H1 (cell line): ENCODE measurements at regions not wholly inside any gene's neighbourhood (a gene's known extent, or its start where the extent isn't known, plus 50 kb on each side); places are given as distances from the start of the nearest gene placed in this dataset.

Experiments
- CTCF ChIA-PET: fragments of 300-600 bp; sonication (Branson Sonifier 250); formaldehyde crosslinking; loops from one replicate; lab custom pipeline; 2021; ENCODE audit not compliant: partially characterized antibody; lab: Charles Lee
- POLR2A ChIA-PET: fragments of 300-600 bp; sonication (Branson Sonifier 250); formaldehyde crosslinking; loops from one replicate; lab custom pipeline; 2021; ENCODE audit warnings: inconsistent platforms; ENCODE audit not compliant: partially characterized antibody; lab: Charles Lee
- DNase-seq, 2 experiments: peaks; one replicate each; pipeline versions ENCODE4 v3.0.0 to v3.0.0-alpha.2; 2010 to 2022; ENCODE audit warnings: low spot score in 2 of 2, low read depth in 1 of 2, mixed read lengths in 1 of 2
- FAIRE-seq: peaks from 2 replicates; lab custom pipeline; 2011; peaks lifted over from hg19 to GRCh38; lab: Jason Lieb, UNC
- H2AFZ ChIP-seq: 2 replicates; pipeline ENCODE4 v1.8.1; 2012; ENCODE audit warnings: low read length, inconsistent platforms
- H2AK5ac ChIP-seq: 2 replicates; pipeline ENCODE4 v1.6.1; 2013; ENCODE audit warnings: low read depth, low read length
- H2BK120ac ChIP-seq: replicated peaks from 2 replicates; pipeline ENCODE3; 2013; ENCODE audit warnings: low read depth, low read length, inconsistent platforms
- H2BK12ac ChIP-seq: 2 replicates; pipeline ENCODE4 v1.6.1; 2013; ENCODE audit warnings: low read depth, low read length
- H2BK15ac ChIP-seq: 2 replicates; pipeline ENCODE4 v1.6.1; 2013; ENCODE audit warnings: low read length
- H2BK20ac ChIP-seq: 2 replicates; pipeline ENCODE4 v1.6.1; 2013; ENCODE audit warnings: low read length
- H2BK5ac ChIP-seq: 2 replicates; pipeline ENCODE4 v1.6.1; 2013; ENCODE audit warnings: low read depth, low read length
- H3K14ac ChIP-seq: 2 replicates; pipeline ENCODE4 v1.6.1; 2013; ENCODE audit warnings: inconsistent platforms; ENCODE audit not compliant: insufficient read length
- H3K18ac ChIP-seq: 2 replicates; pipeline ENCODE4 v1.6.1; 2013; ENCODE audit warnings: low read length; ENCODE audit errors: extremely low read depth
- H3K23ac ChIP-seq: 2 replicates; pipeline ENCODE4 v1.6.1; 2013; ENCODE audit warnings: inconsistent platforms; ENCODE audit not compliant: insufficient read length
- H3K23me2 ChIP-seq: 2 replicates; pipeline ENCODE4 v1.6.1; 2013; ENCODE audit warnings: low read depth, low read length
- H3K27ac ChIP-seq: 2 replicates; pipeline ENCODE4 v1.6.1; 2011; ENCODE audit warnings: low read depth, low read length, inconsistent platforms
- H3K27me3 ChIP-seq, 4 experiments: replicated peaks in 1 of 4; 1 replicate in 1 of 4; 2 replicates in 3 of 4; pipeline versions ENCODE4 v1.6.1 to v1.8.1; 2011 to 2013; ENCODE audit warnings: low read length in 3 of 4, mild to moderate bottlenecking in 3 of 4, inconsistent platforms in 2 of 4, mixed read lengths in 2 of 4, moderate library complexity in 1 of 4; ENCODE audit not compliant: control insufficient read depth in 3 of 4, insufficient read depth in 3 of 4; ENCODE audit errors: extremely low read depth in 1 of 4
- H3K36me3 ChIP-seq, 4 experiments: 2 replicates each; pipeline versions ENCODE4 v1.6.1 to v1.8.1; 2011 to 2013; ENCODE audit warnings: mild to moderate bottlenecking in 4 of 4, low read length in 3 of 4, moderate library complexity in 2 of 4, control low read depth in 1 of 4, inconsistent platforms in 1 of 4; ENCODE audit not compliant: insufficient read depth in 4 of 4, control insufficient read depth in 2 of 4
- H3K4ac ChIP-seq: replicated peaks from 2 replicates; pipeline ENCODE3; 2013; ENCODE audit warnings: low read length, low read depth, mixed read lengths, inconsistent platforms; ENCODE audit not compliant: insufficient read length
- H3K4me1 ChIP-seq, 4 experiments: replicated peaks in 1 of 4; 1 replicate in 1 of 4; 2 replicates in 3 of 4; pipeline versions ENCODE4 v1.6.1 to v1.8.1; 2011 to 2013; ENCODE audit warnings: low read length in 3 of 4, inconsistent platforms in 2 of 4, mixed read lengths in 1 of 4; ENCODE audit not compliant: insufficient read depth in 4 of 4, control insufficient read depth in 3 of 4
- H3K4me2 ChIP-seq, 2 experiments: 2 replicates each; pipeline versions ENCODE4 v1.6.1 to v1.8.1; 2011 to 2013; ENCODE audit warnings: low read depth in 2 of 2, low read length in 2 of 2, control low read depth in 1 of 2, inconsistent platforms in 1 of 2, mild to moderate bottlenecking in 1 of 2; ENCODE audit not compliant: insufficient read depth in 1 of 2
- H3K4me3 ChIP-seq, 4 experiments: fragments of 200-600, 300-600 bp in 1 of 4; sonication (generic), shearing (Covaris generic), sonication (Bioruptor Twin) in 1 of 4; 2 replicates each; pipeline versions ENCODE4 v1.5.1 to v1.8.1; 2011 to 2016; ENCODE audit warnings: low read length in 4 of 4, low read depth in 3 of 4, control low read depth in 2 of 4, inconsistent platforms in 2 of 4, mild to moderate bottlenecking in 2 of 4, mixed read lengths in 1 of 4, moderate library complexity in 1 of 4; ENCODE audit not compliant: insufficient read depth in 2 of 4; ENCODE audit errors: extremely low read depth in 1 of 4
- H3K56ac ChIP-seq: replicated peaks from 2 replicates; pipeline ENCODE3; 2013; ENCODE audit warnings: low read depth, mild to moderate bottlenecking, mixed read lengths, low read length, inconsistent platforms; ENCODE audit not compliant: insufficient read length
- H3K79me1 ChIP-seq: 2 replicates; pipeline ENCODE4 v1.6.1; 2013; ENCODE audit warnings: low read depth, low read length, control low read depth
- H3K79me2 ChIP-seq, 2 experiments: 2 replicates each; pipeline versions ENCODE4 v1.6.1 to v1.8.1; 2012 to 2013; ENCODE audit warnings: low read length in 2 of 2, mild to moderate bottlenecking in 2 of 2, inconsistent platforms in 1 of 2; ENCODE audit not compliant: insufficient read depth in 2 of 2, control insufficient read depth in 1 of 2
- H3K9ac ChIP-seq, 4 experiments: replicated peaks in 1 of 4; 1 replicate in 1 of 4; 2 replicates in 3 of 4; pipeline versions ENCODE4 v1.6.1 to v1.8.1; 2011 to 2013; ENCODE audit warnings: low read depth in 3 of 4, low read length in 3 of 4, control low read depth in 2 of 4, mild to moderate bottlenecking in 2 of 4, moderate library complexity in 2 of 4, inconsistent platforms in 1 of 4; ENCODE audit errors: extremely low read depth in 1 of 4
- H3K9me3 ChIP-seq, 2 experiments: 2 replicates each; pipeline versions ENCODE4 v1.6.1 to v1.8.1; 2012 to 2013; ENCODE audit warnings: mild to moderate bottlenecking in 2 of 2, moderate library complexity in 2 of 2, control low read depth in 1 of 2, inconsistent platforms in 1 of 2, low read depth in 1 of 2, low read length in 1 of 2, mixed read lengths in 1 of 2; ENCODE audit not compliant: insufficient read depth in 2 of 2
- H4K20me1 ChIP-seq, 2 experiments: replicated peaks in 1 of 2; 2 replicates each; pipeline versions ENCODE3 to v1.8.1; 2011 to 2013; ENCODE audit warnings: inconsistent platforms in 2 of 2, low read length in 2 of 2, mild to moderate bottlenecking in 1 of 2; ENCODE audit not compliant: insufficient read depth in 2 of 2, control insufficient read depth in 1 of 2
- H4K5ac ChIP-seq: 2 replicates; pipeline ENCODE4 v1.6.1; 2013; ENCODE audit warnings: low read length, low read depth, mixed read lengths, inconsistent platforms; ENCODE audit not compliant: insufficient read length
- H4K8ac ChIP-seq: 2 replicates; pipeline ENCODE4 v1.8.0; 2013; ENCODE audit warnings: mild to moderate bottlenecking, moderate library complexity, low read length, inconsistent platforms; ENCODE audit not compliant: insufficient read depth; ENCODE audit errors: extremely low read depth
- H4K91ac ChIP-seq: replicated peaks from 2 replicates; pipeline ENCODE3; 2013; ENCODE audit warnings: low read length, mixed read lengths, inconsistent platforms; ENCODE audit not compliant: insufficient read length
- CHD1 ChIP-seq: IDR thresholded peaks from 2 replicates; pipeline ENCODE4 v1.6.1; 2012; ENCODE audit warnings: low read depth, low read length, improper control_type of control experiment
- CTBP2 ChIP-seq: IDR thresholded peaks from 2 replicates; pipeline ENCODE4 v1.7.0; 2011; ENCODE audit warnings: borderline replicate concordance, mild to moderate bottlenecking, moderate library complexity, mixed read lengths, low read length; ENCODE audit not compliant: insufficient read depth, insufficient read length
- EGR1 ChIP-seq: IDR thresholded peaks from 2 replicates; pipeline ENCODE4 v1.6.1; 2011; ENCODE audit warnings: low read depth, low read length, borderline replicate concordance
- EZH2 ChIP-seq: fragments of 200-600 bp; sonication (generic); IDR thresholded peaks from 2 replicates; pipeline ENCODE4 v1.7.1; 2012; ENCODE audit warnings: low read depth, mild to moderate bottlenecking, moderate library complexity, low read length, inconsistent platforms; ENCODE audit not compliant: severe bottlenecking
- KDM5A ChIP-seq: fragments of 200-600 bp; IDR thresholded peaks from 2 replicates; pipeline ENCODE4 v1.7.1; 2012; ENCODE audit warnings: mild to moderate bottlenecking, low read length, inconsistent platforms, mixed read lengths
- RNF2 ChIP-seq: fragments of 200-900, 300-1000 bp; sonication (generic); IDR thresholded peaks from 2 replicates; pipeline ENCODE4 v1.7.1; 2016; ENCODE audit warnings: borderline replicate concordance, low read depth, mild to moderate bottlenecking, antibody characterized with exemption, low read length; ENCODE audit not compliant: poor library complexity, severe bottlenecking; ENCODE audit errors: missing control alignments
- YY1 ChIP-seq: IDR thresholded peaks from 2 replicates; pipeline ENCODE4 v1.6.1; 2011; ENCODE audit warnings: low read depth, mild to moderate bottlenecking, low read length
- WGBS, 2 experiments: shearing (Covaris generic) in 1 of 2; methylation state at CpG; one replicate each; pipeline versions ENCODE4 v1.1.6 to v1.1.7; 2013 to 2015; ENCODE audit warnings: low lambda C conversion rate in 2 of 2, mixed read lengths in 2 of 2, inconsistent platforms in 1 of 2, low coverage in 1 of 2, missing lambda C conversion rate in 1 of 2; ENCODE audit not compliant: insufficient replicate concordance in 2 of 2, insufficient coverage in 1 of 2, insufficient read length in 1 of 2; ENCODE audit errors: extremely low coverage in 1 of 2, missing lambda C conversion rate in 1 of 2; 5-methylcytosine and 5-hydroxymethylcytosine counted together

DNA sequence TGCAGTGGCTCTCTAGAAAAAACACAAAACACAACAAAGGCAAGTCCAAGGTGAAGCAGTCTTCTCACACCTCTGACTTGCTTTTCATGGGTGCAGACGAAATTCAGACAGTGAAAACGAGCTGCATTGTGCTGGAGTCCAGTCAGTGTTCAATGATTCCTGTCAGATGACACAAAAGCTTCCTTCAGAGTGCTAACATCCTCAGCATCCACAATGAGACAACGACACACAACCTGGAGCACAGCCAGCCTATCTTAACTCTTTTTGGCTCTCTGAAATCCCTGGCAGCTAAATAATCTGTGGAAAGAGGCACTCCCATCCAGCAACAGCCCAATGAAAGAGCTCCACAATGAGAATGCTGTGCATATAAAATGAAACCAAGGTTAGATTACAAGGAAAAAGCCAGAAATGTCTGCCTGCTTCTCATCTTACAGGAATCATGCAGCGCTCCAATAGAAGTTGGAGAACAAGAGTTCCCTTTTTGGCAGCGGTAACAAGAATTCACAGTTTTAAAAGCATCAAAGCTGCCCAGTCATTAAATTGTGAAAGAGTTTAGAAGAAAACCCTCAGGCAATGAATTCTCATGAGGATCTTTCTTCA, 659.8 kb upstream of the TSPY4 start:
- Histone ChIP-seq H3K18ac (no peak overlapping the region), H2BK20ac (no peak overlapping the region), H3K9ac (no peak overlapping the region), H3K79me1 (no peaks in the 10 kb centered on the region), H3K4me1 (no peaks in the 10 kb centered on the region), H3K27ac (no peak overlapping the region), H3K36me3 (no peaks in the 10 kb centered on the region), H4K5ac (no peak overlapping the region), H4K8ac (no peak overlapping the region), H3K9me3 (peaks cover 20 to 85% of the 10 kb centered on the region in 2 experiments; a peak in 3 of 4 replicates), H3K14ac (no peak overlapping the region), H3K4ac (no peak overlapping the region), H3K56ac (no peak overlapping the region), H3K4me2 (no peak overlapping the region), H3K4me3 (no peak overlapping the region), H3K23me2 (no peaks in the 10 kb centered on the region), H4K20me1 (no peaks in the 10 kb centered on the region), H2BK12ac (no peak overlapping the region), H3K27me3 (no peaks in the 10 kb centered on the region), H2BK120ac (no peak overlapping the region), H2BK5ac (no peak overlapping the region), H2BK15ac (no peak overlapping the region), H3K23ac (no peak overlapping the region), H4K91ac (no peak overlapping the region)
- CTCF ChIA-PET, result no interaction called here
- no peak for FAIRE-seq
- TF ChIP-seq CHD1, result no peak
- no peak for TF ChIP-seq RNF2
- no peak for TF ChIP-seq CTBP2
- TF ChIP-seq KDM5A, result no peak
- no peak for TF ChIP-seq YY1
- no peak for TF ChIP-seq EGR1
- no peak for TF ChIP-seq EZH2
- TF ChIP-seq, all 59 proteins: peak for 0
- no peaks in the 10 kb centered on the region for H3K79me2 ChIP-seq
- no peak overlapping the region for H2AK5ac ChIP-seq
- DNase-seq, result no peak
- POLR2A ChIA-PET, result no interaction called here
- H2AFZ ChIP-seq, result no peak overlapping the region
- WGBS, 2 experiments, result 78% methylated on average over 5 of the region's 5 CpGs; no CpG with 5 or more reads in 1 of the 2 experiments
